GM10248 (cell line): ENCODE measurements at regions not wholly inside any gene's neighbourhood (a gene's known extent, or its start where the extent isn't known, plus 50 kb on each side); places are given as distances from the start of the nearest gene placed in this dataset.

Experiments
- CTCF ChIA-PET: fragments of 300-600 bp; sonication (Branson Sonifier 250); formaldehyde crosslinking; extraction: SDS; loops from one replicate; lab custom pipeline; 2021; ENCODE audit warnings: antibody characterized with exemption; lab: Yijun Ruan, JAX
- POLR2A ChIA-PET: fragments of 350-650 bp; sonication (Branson Sonifier 250); formaldehyde crosslinking; extraction: SDS; loops from one replicate; lab custom pipeline; 2020; ENCODE audit warnings: antibody characterized with exemption; lab: Yijun Ruan, JAX
- DNase-seq: peaks from one replicate; pipeline ENCODE4 v3.0.0; 2012; ENCODE audit errors: extremely low spot score
- TF ChIP-seq, protein P1 (sequence below): IDR thresholded peaks from 2 replicates; pipeline ENCODE4 v1.5.1; 2012; ENCODE audit warnings: mild to moderate bottlenecking, low read depth; ENCODE audit errors: extremely low read depth, missing control alignments, control extremely low read depth

DNA sequence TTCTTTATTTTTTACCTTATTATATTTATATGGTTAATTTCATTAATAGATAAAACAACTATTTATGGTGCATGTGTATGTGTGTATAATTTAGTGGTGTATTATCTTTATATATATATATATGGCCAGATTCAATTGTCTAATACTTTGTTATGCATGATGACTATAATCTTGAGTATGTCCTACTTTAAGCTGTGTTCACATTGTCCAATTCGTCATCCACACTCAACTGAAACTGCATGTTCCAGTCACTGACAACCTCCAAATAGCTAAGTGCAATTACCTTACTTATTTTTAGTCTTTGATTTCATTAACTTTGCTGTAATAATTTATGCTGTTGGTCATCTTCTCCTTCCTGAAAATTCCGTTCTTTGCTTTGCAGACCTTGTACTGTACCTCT, 306.5 kb upstream of the TMTC1 start:
- POLR2A ChIA-PET = no interaction called here
- TF ChIP-seq, protein P1, sequence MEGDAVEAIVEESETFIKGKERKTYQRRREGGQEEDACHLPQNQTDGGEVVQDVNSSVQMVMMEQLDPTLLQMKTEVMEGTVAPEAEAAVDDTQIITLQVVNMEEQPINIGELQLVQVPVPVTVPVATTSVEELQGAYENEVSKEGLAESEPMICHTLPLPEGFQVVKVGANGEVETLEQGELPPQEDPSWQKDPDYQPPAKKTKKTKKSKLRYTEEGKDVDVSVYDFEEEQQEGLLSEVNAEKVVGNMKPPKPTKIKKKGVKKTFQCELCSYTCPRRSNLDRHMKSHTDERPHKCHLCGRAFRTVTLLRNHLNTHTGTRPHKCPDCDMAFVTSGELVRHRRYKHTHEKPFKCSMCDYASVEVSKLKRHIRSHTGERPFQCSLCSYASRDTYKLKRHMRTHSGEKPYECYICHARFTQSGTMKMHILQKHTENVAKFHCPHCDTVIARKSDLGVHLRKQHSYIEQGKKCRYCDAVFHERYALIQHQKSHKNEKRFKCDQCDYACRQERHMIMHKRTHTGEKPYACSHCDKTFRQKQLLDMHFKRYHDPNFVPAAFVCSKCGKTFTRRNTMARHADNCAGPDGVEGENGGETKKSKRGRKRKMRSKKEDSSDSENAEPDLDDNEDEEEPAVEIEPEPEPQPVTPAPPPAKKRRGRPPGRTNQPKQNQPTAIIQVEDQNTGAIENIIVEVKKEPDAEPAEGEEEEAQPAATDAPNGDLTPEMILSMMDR = no peak
- CTCF ChIA-PET = no interaction called here
- DNase-seq = no peak

DNA sequence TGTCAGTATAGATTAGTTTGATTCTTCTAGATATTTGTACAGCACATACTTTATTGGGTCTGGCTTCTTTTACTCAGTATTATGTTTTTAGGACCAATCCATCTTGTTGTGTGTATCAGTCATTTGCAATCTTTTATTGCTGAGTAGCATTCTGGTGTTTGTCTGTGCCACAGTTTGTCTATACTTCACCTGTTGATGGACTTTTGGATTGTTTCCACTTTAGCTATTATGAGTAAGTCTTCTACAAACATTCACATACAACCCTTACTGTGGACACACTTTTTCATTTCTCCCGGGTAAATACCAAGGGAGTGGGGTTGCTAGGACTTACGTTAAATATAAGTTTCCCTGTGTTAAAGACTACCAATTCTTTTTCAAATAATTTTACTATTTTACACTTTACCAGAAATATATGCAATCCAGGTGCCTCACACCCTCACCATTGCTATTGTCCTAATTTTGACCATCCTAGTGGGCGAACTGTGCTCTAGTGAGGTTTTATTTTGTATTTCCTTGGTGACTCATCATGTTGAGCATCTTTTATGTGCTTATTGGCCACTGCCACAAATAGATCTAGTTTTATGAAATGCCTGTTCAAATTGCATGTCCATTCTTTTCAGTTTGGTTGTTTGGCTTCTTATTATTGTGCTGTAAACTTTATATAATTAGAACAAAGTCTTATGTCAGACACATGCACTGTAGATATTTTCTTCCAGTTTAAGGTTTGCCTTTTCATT, 304.7 kb upstream of the TMTC1 start:
- POLR2A ChIA-PET = no interaction called here
- TF ChIP-seq, protein P1 = no peak

DNA sequence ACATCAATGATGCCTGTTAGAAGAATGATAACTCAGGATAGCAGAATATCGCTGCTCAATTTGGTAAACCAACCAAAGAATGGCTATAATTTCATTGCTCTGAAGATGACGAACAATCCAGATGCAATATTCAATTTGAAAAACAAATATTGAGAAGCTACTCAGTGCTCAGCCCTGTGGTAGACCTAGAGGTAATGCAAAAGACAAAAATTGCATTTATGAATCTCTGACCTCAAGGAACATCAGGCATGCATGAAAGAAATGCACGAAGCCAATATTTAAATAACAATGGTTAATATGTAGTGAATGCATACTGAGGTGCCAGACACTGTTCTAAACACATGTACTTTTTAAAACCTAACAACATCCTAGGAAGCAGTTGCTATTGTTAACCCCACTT, 298.6 kb upstream of the TMTC1 start:
- POLR2A ChIA-PET = no interaction called here
- DNase-seq = no peak
- TF ChIP-seq, protein P1 = no peak
- CTCF ChIA-PET = no interaction called here

More for the DNA sequence above, 304.7 kb upstream of the TMTC1 start:
- CTCF ChIA-PET = no interaction called here
- DNase-seq = no peak

DNA sequence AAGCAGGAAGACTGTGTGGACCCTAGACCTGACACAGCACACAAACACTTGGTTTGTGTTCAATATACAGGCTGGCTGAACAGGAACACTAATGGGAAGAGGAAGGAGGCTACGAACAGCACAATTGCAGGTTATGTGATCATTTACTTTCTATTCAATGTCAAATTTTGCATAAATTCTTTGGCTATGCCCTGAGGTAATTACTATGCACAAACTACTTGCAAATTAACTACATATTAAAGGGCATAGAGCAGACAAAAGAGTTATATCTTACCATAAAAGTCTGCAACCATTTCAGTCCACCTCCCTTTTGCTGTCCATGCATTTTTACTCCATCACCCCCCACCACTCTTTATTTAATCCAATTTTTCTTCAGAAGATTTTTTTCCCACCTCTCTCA, 291.2 kb upstream of the TMTC1 start:
- POLR2A ChIA-PET = no interaction called here
- no peak for DNase-seq
- TF ChIP-seq, protein P1 = no peak
- CTCF ChIA-PET = no interaction called here

DNA sequence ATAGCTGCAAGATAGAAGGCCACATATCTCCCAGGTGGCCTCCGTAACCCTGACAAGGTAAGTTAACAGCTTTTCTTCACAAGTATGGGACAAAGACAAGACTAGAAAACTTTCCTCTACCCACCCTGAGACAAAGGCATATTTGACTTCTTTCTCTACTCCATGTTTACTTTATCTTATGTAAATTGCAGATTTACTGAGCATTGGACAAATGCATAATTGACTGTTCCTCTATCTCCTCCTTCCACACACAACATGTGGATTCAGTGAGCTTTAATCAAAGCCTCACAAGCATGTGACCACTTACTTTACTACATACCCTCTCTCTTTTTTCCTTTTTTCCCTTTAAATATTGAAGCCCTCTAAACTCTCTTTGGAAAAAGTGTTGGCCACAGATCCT, 289.1 kb upstream of the TMTC1 start:
- POLR2A ChIA-PET = no interaction called here
- TF ChIP-seq, protein P1 = no peak
- no peak for DNase-seq
- CTCF ChIA-PET = interaction anchor here (1.4 kb wide), 1 partner anchor 9 kb away, joined by 4 read pairs; no protein-coding TSS in a partner anchor

DNA sequence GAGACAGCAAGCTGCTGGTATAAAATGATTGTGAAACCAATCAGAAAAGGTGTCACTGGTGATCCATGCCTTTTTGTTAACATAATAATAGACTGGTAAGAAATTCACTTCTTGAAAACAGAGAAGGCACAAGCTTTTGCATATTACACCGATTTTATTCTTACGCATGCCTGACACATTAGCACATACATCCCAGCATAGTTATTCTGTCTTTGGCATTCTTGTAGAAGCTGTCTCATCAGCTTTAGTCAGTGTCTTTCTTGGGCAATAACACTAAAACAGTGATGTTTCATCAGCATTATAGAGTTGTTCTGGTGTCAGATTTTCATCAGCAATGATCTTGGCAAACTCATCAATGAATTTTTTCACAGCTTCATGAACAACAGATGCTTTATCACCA, 283.4 kb upstream of the TMTC1 start:
- no peak for DNase-seq
- CTCF ChIA-PET = no interaction called here

More for the DNA sequence above, 283.4 kb upstream of the TMTC1 start:
- TF ChIP-seq, protein P1 = no peak
- POLR2A ChIA-PET = no interaction called here
